GM21717 (cell line): ENCODE measurements at regions not wholly inside any gene's neighbourhood (a gene's known extent, or its start where the extent isn't known, plus 50 kb on each side); places are given as distances from the start of the nearest gene placed in this dataset.

ENCODE experiments used
- ATAC-seq: cut with Tn5 transposase; IDR thresholded peaks from one replicate; pipeline ENCODE4 v1.9.1; 2021; ENCODE audit warnings: mild to moderate bottlenecking, moderate library complexity; ENCODE audit not compliant: unreplicated experiment

DNA sequence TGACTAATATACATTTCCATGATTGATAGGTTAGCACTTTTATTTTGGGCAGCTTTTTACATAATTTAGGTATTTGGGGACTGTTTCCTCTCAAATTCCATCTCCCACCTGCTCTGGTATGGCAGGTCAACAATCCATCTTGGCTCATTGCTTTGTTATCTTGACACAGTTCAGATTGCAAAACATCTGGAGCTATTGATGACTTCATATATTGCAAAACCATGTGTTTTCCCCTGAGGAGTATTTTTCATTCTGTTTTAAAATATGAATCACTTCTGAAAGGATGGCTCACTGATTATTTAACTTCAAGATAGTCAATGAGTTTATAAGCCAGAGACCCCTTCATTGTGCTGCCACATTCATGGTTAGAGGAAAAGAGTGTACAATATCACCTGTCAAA is 1206.0 kb upstream of the C9orf72 start:
- ATAC-seq: no peak

DNA sequence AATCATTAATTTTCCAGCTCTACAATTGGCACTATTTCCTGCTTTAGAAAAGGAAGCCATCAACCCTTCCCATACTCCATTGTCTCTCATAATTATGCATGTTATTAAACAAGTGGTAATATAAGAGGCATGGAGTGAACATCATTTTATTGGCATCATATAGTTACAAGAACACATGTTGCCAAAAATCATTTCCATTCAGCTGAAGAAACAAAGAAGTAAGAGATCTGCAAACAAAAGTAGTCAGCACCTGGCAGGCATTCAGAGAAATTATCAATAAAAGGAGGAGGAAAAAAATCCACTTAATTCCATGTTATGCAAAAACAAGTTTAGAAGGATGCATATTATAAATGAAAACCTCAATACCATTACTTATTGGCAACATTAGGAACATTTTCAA is 1208.2 kb upstream of the C9orf72 start:
- ATAC-seq: no peak

GRCh38 chr9:28782630-28783029 is 1209.3 kb upstream of the C9orf72 start:
- no peak for ATAC-seq

- ATAC-seq: no peak
These were observed 1219.4 kb upstream of the C9orf72 start for GRCh38 chr9:28792716-28793115.

GRCh38 chr9:28799876-28800275 is 1226.6 kb upstream of the C9orf72 start:
- ATAC-seq: no peak

DNA sequence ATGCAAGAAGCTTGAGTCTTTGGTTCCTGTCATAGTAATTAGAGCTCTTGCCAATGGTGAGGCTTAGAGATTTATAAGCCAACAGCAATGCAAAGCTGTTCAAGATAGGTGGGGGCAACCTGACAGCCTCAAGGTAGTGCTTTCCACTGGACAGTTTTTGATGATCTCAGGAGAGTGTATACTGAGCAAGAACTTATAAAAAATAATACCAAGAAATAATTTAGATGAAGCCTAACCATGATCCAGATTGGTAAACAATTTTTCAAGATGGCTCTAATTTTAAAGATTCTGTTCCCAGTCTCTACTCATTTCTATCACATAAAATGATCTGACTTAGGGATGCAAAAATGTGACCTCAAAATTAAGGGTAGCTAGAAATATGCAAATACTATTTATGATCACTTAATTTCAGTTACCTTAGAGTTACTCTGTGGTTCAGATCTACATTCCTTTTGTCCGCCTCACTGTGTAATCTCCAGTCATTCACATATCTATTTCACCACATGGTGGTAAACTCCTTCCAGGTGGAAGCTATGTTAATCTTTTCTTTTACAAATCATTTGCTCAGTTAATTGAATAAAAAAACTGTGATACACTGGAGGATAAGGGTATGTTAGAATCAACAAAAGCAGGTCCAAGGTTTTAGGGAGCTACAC is 1228.0 kb upstream of the C9orf72 start:
- no peak for ATAC-seq

DNA sequence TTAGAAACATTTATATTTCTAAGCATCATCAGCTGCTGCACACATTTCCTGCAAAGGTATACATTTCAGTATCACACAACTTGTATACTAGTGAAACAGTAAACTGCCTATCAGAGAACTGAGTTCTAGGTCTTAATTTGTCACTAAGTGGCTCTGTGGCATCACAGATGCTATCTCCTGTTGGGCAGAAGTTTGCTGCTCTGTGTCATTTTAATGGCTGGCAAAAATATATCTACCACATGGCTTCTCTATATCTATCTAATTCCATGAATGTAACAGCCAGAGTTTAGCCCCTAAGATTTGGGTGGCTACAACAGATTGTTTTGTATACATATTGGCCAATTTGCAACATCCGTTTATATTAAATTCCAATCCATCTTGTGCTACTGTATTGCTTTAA is 1231.9 kb upstream of the C9orf72 start:
- no peak for ATAC-seq

- ATAC-seq: no peak
These were observed 1234.8 kb upstream of the C9orf72 start for GRCh38 chr9:28808042-28808441.

DNA sequence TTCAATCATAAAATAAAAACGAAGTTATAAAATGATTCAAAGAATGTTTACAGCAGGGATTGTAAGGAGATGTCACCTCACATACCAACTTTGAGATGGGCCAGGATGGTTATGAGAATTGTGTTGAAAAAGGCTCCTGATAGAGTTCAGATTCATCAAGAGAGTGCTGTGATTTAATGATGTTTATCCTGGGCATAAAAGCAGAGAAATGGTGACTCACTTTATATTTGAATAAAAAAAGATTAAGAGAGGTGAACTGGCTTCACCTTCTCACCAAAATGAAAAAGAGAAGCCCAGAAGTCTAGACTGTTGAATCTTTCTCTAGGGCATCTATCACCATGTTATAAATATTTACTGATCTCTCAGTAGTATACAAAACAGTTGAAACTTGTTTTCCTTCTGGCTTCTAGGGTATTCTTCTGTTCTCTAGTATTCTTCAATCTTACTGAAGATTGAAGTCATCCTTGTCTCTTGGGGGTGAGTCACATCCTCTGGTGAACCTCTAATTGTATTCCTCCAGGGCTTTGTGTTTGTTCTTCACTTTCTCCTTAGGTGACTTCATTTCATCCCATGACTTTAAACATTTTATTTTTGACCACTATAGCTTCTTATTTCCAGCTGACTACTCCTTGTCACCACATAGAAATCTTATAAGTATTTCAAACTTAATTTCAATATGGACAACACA is 1237.3 kb upstream of the C9orf72 start:
- ATAC-seq: no peak

GRCh38 chr9:28820741-28821140 is 1247.5 kb upstream of the C9orf72 start:
- no peak for ATAC-seq

GRCh38 chr9:28821240-28821639 is 1248.0 kb upstream of the C9orf72 start:
- no peak for ATAC-seq

DNA sequence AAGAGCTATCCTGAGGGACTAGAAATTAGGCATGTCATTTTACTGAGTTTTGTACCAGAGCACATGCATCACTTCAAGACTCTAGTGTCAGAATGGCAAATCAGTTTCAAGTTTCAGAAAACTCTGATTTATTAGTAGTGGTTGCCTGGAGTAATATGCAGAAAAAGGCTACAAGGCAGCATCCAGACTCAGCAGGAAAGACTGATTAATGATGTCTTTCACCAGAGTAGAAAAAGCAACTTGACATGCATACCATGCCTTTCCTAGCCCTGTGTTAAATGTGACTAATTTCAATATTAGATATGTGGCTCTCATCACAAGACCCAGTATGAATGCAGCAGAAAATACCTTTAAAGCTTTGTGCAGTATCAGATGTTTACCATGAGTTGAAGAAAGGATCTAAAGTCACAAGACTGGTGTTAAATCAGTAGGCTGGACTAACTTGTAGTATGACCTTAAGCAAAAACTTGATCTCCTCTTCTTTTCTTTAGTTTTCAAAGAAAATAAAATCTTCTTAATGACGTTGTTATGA is 1251.2 kb upstream of the C9orf72 start:
- ATAC-seq: no peak

- no peak for ATAC-seq
These were observed 1259.0 kb upstream of the C9orf72 start for GRCh38 chr9:28832168-28832770.

DNA sequence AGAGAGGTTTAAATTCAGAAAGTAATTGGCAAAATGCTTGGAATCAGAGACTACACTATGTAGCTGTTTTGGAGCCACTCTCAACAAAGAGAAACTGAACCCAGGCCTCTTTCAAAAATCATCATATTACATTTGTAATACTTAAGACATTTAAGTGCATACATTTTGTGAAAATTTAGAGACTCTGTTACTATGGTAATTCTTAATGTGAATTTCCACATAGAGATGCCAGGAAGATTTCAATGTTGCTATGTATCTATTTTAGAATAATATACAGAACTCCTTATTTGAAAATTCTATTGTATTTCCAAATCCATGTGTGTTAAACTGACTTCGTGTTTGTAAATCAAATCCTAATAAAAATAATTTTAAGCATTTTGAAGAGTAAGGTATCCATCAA is 1260.9 kb upstream of the C9orf72 start:
- ATAC-seq: no peak

DNA sequence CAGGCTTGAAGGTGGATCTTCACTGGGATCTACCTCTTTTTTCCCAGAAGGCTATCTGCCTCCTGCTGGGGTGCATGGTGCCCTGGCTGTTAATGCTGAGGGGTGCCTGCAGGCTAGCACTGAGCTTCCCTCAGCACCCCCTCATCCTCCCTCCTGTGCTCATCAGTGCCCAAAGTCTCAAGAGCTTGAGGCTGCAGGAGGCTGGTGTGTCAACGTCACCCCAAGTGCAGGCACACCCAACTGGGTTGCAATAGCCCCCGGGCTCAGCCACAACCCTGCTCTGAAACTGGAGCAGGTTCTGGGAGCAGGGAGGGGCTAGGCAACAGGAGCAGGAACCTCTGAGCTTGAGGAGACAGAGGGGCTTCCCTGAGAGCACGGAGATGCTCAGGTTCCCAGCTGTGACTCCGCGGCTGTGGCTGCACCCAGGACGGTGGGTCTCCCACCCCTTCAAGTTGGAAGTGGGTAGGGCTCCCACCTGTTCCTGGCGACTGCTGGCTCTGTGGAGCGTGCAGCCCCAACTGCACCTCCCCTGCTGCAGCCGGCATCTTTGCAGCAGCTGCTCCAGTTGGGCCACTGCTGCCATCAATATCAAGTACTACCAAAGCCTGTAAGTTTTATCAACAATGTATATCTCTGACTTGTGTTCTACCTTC is 1266.6 kb upstream of the C9orf72 start:
- no peak for ATAC-seq

GRCh38 chr9:28841775-28842174 is 1268.5 kb upstream of the C9orf72 start:
- ATAC-seq: no peak

GRCh38 chr9:28847331-28847730 is 1274.0 kb upstream of the C9orf72 start:
- no peak for ATAC-seq

GRCh38 chr9:28848671-28849070 is 1275.4 kb upstream of the C9orf72 start:
- no peak for ATAC-seq

- no peak for ATAC-seq
These were observed 1280.2 kb upstream of the C9orf72 start for GRCh38 chr9:28853477-28853876.

DNA sequence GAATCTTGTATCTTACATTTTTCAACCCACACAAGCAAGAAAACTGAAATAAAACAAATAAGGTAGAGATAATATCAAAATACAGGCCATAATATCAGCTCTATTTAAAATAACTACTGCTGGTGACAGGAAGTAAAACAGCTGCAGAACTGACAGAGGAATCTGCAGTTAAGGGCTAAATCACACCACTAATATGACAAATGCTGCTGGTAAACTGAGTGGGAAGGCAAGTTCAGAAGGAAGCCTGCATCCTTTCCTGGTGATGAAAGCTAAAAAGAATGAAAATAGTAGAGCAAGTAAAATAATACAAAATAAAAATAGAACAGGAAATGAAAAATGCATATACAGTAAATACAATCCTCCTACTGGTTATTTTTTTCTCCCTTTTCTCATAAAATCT is 1293.7 kb upstream of the C9orf72 start:
- ATAC-seq: no peak

DNA sequence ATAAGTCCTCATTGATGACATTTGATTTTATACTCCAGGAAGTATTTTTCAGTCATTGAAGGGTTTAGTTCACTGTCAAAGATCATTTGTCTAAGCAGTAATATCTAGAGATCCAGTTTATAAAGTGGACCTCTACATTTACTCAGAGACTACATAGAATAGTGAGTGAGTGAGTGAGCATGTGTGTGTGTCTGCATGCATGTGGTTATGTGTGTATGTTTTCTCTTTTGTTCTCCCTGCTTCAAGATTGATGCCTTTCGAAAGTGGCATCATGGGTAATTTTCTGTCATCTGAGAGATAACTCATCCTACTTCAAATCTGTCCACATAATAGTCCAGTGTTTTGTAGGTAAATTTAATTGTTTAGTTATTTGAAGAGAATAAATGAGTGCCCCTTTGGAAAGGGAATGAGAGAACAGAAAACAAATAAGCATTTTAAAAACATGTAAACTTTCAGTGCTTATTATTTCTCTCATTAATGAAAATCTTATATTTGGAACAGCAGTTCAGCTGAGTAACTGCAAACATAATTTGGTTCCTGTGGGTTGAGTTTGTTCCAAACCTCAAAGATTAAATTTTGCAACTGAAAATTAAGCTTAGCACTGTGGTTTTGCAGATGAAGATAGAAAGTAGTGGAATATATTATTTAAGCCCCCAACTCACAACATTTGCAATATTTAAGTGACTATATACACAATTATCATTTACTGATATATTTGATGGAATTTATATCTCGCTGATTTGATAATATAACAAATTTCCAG is 1295.1 kb upstream of the C9orf72 start:
- ATAC-seq: no peak
